Right lobe of liver (tissue), 4 donors: ENCODE measurements at regions not wholly inside any gene's neighbourhood (a gene's known extent, or its start where the extent isn't known, plus 50 kb on each side); places are given as distances from the start of the nearest gene placed in this dataset.

Experiments used
- POLR2A ChIP-seq: fragments of 450-650 bp; IDR thresholded peaks from one replicate; pipeline ENCODE4 v1.6.1; 2017; ENCODE audit warnings: antibody characterized with exemption, mild to moderate bottlenecking
- TF ChIP-seq, protein P1 (sequence below), 4 donors: fragments of 200-600 bp in 3 of 4; fragments of 450-650 bp in 1 of 4; IDR thresholded peaks; one replicate each; pipeline versions ENCODE4 v1.5.1 to v1.8.0; 2016 to 2022; ENCODE audit warnings: antibody characterized with exemption in 4 of 4, mild to moderate bottlenecking in 2 of 4
- donor health status: DM: no; HTN: no; CAD: no.
- donor health status: DM: no; HTN: no; CAD: no.
- donor health status: DM: no; HTN: yes; CAD: no.

- TF ChIP-seq, protein P1, sequence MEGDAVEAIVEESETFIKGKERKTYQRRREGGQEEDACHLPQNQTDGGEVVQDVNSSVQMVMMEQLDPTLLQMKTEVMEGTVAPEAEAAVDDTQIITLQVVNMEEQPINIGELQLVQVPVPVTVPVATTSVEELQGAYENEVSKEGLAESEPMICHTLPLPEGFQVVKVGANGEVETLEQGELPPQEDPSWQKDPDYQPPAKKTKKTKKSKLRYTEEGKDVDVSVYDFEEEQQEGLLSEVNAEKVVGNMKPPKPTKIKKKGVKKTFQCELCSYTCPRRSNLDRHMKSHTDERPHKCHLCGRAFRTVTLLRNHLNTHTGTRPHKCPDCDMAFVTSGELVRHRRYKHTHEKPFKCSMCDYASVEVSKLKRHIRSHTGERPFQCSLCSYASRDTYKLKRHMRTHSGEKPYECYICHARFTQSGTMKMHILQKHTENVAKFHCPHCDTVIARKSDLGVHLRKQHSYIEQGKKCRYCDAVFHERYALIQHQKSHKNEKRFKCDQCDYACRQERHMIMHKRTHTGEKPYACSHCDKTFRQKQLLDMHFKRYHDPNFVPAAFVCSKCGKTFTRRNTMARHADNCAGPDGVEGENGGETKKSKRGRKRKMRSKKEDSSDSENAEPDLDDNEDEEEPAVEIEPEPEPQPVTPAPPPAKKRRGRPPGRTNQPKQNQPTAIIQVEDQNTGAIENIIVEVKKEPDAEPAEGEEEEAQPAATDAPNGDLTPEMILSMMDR (IDR thresholded peaks at IDR 0.05): no peak
- no peak for TF ChIP-seq POLR2A
Observed at GRCh38 chr12:24460099-24460498, 488.8 kb downstream of the BCAT1 start.
